CD4-positive, alpha-beta T cell (primary cell): ENCODE measurements at regions not wholly inside any gene's neighbourhood (a gene's known extent, or its start where the extent isn't known, plus 50 kb on each side); places are given as distances from the start of the nearest gene placed in this dataset.

ENCODE experiments used
- ATAC-seq: fragments of 200-7000 bp; cut with Tn5 transposase; one replicate; pipeline ENCODE4 v1.10.0; 2022; ENCODE audit warnings: mild to moderate bottlenecking; ENCODE audit not compliant: poor library complexity
- CTCF ChIA-PET: fragments of 350-600 bp; sonication (Branson Sonifier 250); formaldehyde crosslinking; loops from one replicate; lab custom pipeline; 2021; ENCODE audit warnings: antibody characterized with exemption, inconsistent platforms; lab: Charles Lee
- POLR2A ChIA-PET: fragments of 350-600 bp; sonication (Branson Sonifier 250); formaldehyde crosslinking; loops from one replicate; lab custom pipeline; 2021; ENCODE audit warnings: antibody characterized with exemption, inconsistent platforms; lab: Charles Lee
- DNase-seq, 14 experiments: peaks; one replicate each; pipeline ENCODE4 v3.0.0-alpha.2; 2013 to 2020; ENCODE audit warnings: mixed read lengths in 2 of 14
- H3K27ac ChIP-seq, 2 donors: one replicate each; pipeline versions ENCODE4 v1.5.1 to v1.7.0; 2013; ENCODE audit warnings: low read length in 2 of 2, low read depth in 1 of 2, mild to moderate bottlenecking in 1 of 2
- H3K27me3 ChIP-seq, 2 experiments: 1 replicate in 1 of 2; 2 replicates in 1 of 2; pipeline versions ENCODE4 v1.6.1 to v1.7.0; 2013; ENCODE audit warnings: low read length in 2 of 2, control low read depth in 1 of 2, mild to moderate bottlenecking in 1 of 2, moderate library complexity in 1 of 2; ENCODE audit not compliant: insufficient read depth in 2 of 2, control insufficient read depth in 1 of 2
- H3K36me3 ChIP-seq: one replicate; pipeline ENCODE4 v1.6.1; 2013; ENCODE audit warnings: low read length, control low read depth; ENCODE audit not compliant: insufficient read depth
- H3K4me1 ChIP-seq: one replicate; pipeline ENCODE4 v1.6.1; 2013; ENCODE audit warnings: low read length, control low read depth; ENCODE audit not compliant: insufficient read depth
- H3K4me3 ChIP-seq: one replicate; pipeline ENCODE4 v1.5.1; 2013; ENCODE audit warnings: mild to moderate bottlenecking, low read length, moderate library complexity
- H3K9me3 ChIP-seq, 2 experiments: 1 replicate in 1 of 2; 2 replicates in 1 of 2; pipeline versions ENCODE4 v1.6.1 to v1.7.0; 2013; ENCODE audit warnings: low read length in 2 of 2, mild to moderate bottlenecking in 2 of 2, control low read depth in 1 of 2, moderate library complexity in 1 of 2; ENCODE audit not compliant: control insufficient read depth in 1 of 2, insufficient read depth in 1 of 2
- H3K27ac Mint-ChIP-seq: one replicate; pipeline ENCODE4 v1.8.0; 2020; ENCODE audit warnings: mixed read lengths
- H3K27me3 Mint-ChIP-seq: one replicate; pipeline ENCODE4 v1.8.0; 2021; ENCODE audit warnings: mixed read lengths
- H3K36me3 Mint-ChIP-seq: one replicate; pipeline ENCODE4 v1.8.0; 2021; ENCODE audit warnings: low read depth, mixed read lengths
- H3K4me1 Mint-ChIP-seq: one replicate; pipeline ENCODE4 v1.8.0; 2021; ENCODE audit warnings: low read depth, mixed read lengths
- H3K4me3 Mint-ChIP-seq: one replicate; pipeline ENCODE4 v1.8.0; 2020; ENCODE audit warnings: mild to moderate bottlenecking, mixed read lengths
- H3K9me3 Mint-ChIP-seq: one replicate; pipeline ENCODE4 v1.8.0; 2020; ENCODE audit warnings: mixed read lengths
- CTCF ChIP-seq: fragments of 200-600 bp; IDR thresholded peaks from one replicate; pipeline ENCODE4 v1.8.0; 2022; ENCODE audit warnings: antibody characterized with exemption, mild to moderate bottlenecking
- intact Hi-C, 2 experiments: fragments of 100-400 bp; cut with DNase I in 1 of 2; cut with micrococcal nuclease in 1 of 2; formaldehyde crosslinking; loops; one replicate each; pipeline versions ENCODE4 v1.15.1 to v1.9.0; 2023 to 2025; cut with DNase I, micrococcal nuclease

- Histone ChIP-seq H3K36me3 (no peaks in the 10 kb centered on the region), H3K27ac (no peak overlapping the region), H3K4me3 (no peak overlapping the region), H3K4me1 (no peaks in the 10 kb centered on the region), H3K27me3 (no peaks in the 10 kb centered on the region), H3K9me3 (no peaks in the 10 kb centered on the region)
- no peak for TF ChIP-seq CTCF
- ATAC-seq (no peak), DNase-seq (no peak)
- POLR2A ChIA-PET, result no interaction called here
- no peak overlapping the region for H3K4me3 Mint-ChIP-seq
- CTCF ChIA-PET, result no interaction called here
- no peaks in the 10 kb centered on the region for H3K36me3 Mint-ChIP-seq
- H3K27ac Mint-ChIP-seq, result no peak overlapping the region
- no peaks in the 10 kb centered on the region for H3K27me3 Mint-ChIP-seq
- peaks cover 8% of the 10 kb centered on the region for H3K9me3 Mint-ChIP-seq
- intact Hi-C loops, result no loop called here
- no peaks in the 10 kb centered on the region for H3K4me1 Mint-ChIP-seq
These were observed 272.5 kb downstream of the ADAM29 start for GRCh38 chr4:175190654-175191053.

- ATAC-seq (no peak), DNase-seq (no peak)
- Mint-ChIP-seq H3K36me3 (no peaks in the 10 kb centered on the region), H3K27me3 (no peaks in the 10 kb centered on the region), H3K4me3 (no peak overlapping the region), H3K4me1 (no peaks in the 10 kb centered on the region), H3K27ac (no peak overlapping the region), H3K9me3 (peaks cover 2% of the 10 kb centered on the region)
- H3K27me3 ChIP-seq, result no peaks in the 10 kb centered on the region
- H3K27ac ChIP-seq, result no peak overlapping the region
- intact Hi-C loops, result no loop called here
- H3K9me3 ChIP-seq, result peaks cover 0 to 5% of the 10 kb centered on the region in 2 experiments
- ChIA-PET CTCF (no interaction called here), POLR2A (no interaction called here)
- TF ChIP-seq CTCF, result no peak
- no peaks in the 10 kb centered on the region for H3K4me1 ChIP-seq
- H3K36me3 ChIP-seq, result no peaks in the 10 kb centered on the region
- no peak overlapping the region for H3K4me3 ChIP-seq
These were observed 279.9 kb downstream of the ADAM29 start for GRCh38 chr4:175198056-175198455.

- Histone ChIP-seq H3K9me3 (peaks cover 0 to 3% of the 10 kb centered on the region in 2 experiments), H3K36me3 (no peaks in the 10 kb centered on the region), H3K4me3 (no peak overlapping the region), H3K27me3 (no peaks in the 10 kb centered on the region), H3K27ac (no peak overlapping the region), H3K4me1 (no peaks in the 10 kb centered on the region)
- H3K9me3 Mint-ChIP-seq, result peaks cover 3% of the 10 kb centered on the region
- intact Hi-C loops, result loop anchor here in 1 of 2 experiments (1.0 kb wide), 1 partner anchor 41 kb away; no protein-coding TSS in a partner anchor
- TF ChIP-seq CTCF, result no peak
- ChIA-PET POLR2A (no interaction called here), CTCF (no interaction called here)
- no peaks in the 10 kb centered on the region for H3K4me1 Mint-ChIP-seq
- DNase-seq (no peak), ATAC-seq (no peak)
- H3K36me3 Mint-ChIP-seq, result no peaks in the 10 kb centered on the region
- H3K4me3 Mint-ChIP-seq, result no peak overlapping the region
- no peak overlapping the region for H3K27ac Mint-ChIP-seq
- H3K27me3 Mint-ChIP-seq, result no peaks in the 10 kb centered on the region
These were observed 297.1 kb downstream of the ADAM29 start for GRCh38 chr4:175215208-175215607.
